ENCODE measurements at regions not wholly inside any gene's neighbourhood (a gene's known extent, or its start where the extent isn't known, plus 50 kb on each side); places are given as distances from the start of the nearest gene placed in this dataset.

DNA sequence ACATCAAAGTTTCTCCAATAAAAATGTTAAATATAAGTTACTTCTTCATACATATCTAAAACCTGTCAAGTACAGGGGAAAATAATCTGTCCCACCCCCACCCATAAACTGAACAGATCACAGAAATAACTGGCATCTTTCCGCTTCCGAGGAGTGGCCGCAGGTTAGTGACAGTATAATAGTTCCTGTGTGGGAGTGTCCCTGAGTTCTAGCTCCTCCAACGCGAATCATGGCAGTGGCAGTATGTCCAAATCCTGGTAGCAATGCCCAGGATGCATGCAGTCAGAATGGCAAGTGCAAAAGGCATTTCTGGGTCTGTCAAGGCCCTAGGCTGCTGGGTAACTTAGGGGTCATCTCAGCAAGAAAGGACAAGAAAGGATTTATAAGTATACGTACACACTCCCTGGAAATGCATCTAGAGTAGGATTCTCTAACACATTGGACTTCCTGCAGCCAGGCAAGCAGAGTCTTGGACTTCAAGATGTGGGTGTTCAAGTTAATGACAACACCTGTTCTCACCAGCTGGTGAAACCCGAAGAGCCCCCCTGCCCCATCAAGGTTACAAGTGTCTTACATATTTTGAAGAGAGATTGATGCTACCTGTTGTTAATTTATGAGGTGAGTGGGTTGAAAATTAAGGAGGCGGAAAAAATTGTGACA is 94.4 kb upstream of the COL1A2 start:
- Histone ChIP-seq H3K36me3 (no peaks in the 10 kb centered on the region), H3K9me3 (no peaks in the 10 kb centered on the region), H3K27me3 (no peaks in the 10 kb centered on the region), H3K4me1 (no peaks in the 10 kb centered on the region), H3K27ac (peak overlapping the region; percentile 52 to 65), H3K4me3 (no peak overlapping the region)
- TF ChIP-seq POLR2A (IDR thresholded peaks at IDR 0.05) = no peak
- TF ChIP-seq, protein P1, sequence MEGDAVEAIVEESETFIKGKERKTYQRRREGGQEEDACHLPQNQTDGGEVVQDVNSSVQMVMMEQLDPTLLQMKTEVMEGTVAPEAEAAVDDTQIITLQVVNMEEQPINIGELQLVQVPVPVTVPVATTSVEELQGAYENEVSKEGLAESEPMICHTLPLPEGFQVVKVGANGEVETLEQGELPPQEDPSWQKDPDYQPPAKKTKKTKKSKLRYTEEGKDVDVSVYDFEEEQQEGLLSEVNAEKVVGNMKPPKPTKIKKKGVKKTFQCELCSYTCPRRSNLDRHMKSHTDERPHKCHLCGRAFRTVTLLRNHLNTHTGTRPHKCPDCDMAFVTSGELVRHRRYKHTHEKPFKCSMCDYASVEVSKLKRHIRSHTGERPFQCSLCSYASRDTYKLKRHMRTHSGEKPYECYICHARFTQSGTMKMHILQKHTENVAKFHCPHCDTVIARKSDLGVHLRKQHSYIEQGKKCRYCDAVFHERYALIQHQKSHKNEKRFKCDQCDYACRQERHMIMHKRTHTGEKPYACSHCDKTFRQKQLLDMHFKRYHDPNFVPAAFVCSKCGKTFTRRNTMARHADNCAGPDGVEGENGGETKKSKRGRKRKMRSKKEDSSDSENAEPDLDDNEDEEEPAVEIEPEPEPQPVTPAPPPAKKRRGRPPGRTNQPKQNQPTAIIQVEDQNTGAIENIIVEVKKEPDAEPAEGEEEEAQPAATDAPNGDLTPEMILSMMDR (IDR thresholded peaks at IDR 0.05) = no peak
- TF ChIP-seq POLR2AphosphoS5 (IDR thresholded peaks at IDR 0.05) = no peak
- no peak for DNase-seq (ENCODE audit: low spot score in 2 of 2)
- intact Hi-C loops (cut with DNase I; ENCODE audit: low total_unique reads) = no loop called here

DNA sequence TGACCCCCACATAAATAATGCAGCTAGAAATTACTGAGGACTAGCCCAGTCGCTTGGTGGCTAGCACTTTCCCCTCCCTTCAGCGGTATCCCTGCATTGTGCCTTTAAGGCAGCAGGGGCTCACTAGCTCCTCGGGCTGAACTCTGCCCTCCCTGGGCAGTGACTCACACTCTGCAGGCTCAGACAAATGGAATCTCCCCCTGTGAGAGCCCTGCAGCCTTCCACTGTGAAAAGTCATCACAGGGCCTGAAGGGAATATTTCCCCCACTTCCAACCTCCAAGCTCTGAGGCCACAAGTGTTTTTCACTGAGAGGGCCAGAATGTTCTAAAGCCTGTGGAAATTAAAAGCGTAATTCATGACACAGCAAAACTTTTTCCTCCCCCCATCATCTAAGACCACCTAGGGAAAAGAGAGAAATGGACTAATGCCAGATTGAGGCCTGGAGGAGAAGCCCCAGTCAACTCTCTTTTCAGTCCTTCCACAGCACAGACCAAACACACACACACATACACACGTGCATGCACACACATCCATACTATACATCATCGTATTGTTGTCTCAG is 93.6 kb upstream of the COL1A2 start:
- H3K4me1 ChIP-seq = no peaks in the 10 kb centered on the region
- H3K9me3 ChIP-seq = no peaks in the 10 kb centered on the region
- DNase-seq (ENCODE audit: low spot score in 2 of 2) = no peak
- no peaks in the 10 kb centered on the region for H3K27me3 ChIP-seq
- intact Hi-C loops (cut with DNase I; ENCODE audit: low total_unique reads) = no loop called here
- TF ChIP-seq, protein P1 (IDR thresholded peaks at IDR 0.05) = no peak
- TF ChIP-seq POLR2A (IDR thresholded peaks at IDR 0.05) (no peak), POLR2AphosphoS5 (IDR thresholded peaks at IDR 0.05) (no peak)
- H3K4me3 ChIP-seq = no peak overlapping the region
- H3K27ac ChIP-seq = peak overlapping the region; percentile 52 to 81
- no peaks in the 10 kb centered on the region for H3K36me3 ChIP-seq

DNA sequence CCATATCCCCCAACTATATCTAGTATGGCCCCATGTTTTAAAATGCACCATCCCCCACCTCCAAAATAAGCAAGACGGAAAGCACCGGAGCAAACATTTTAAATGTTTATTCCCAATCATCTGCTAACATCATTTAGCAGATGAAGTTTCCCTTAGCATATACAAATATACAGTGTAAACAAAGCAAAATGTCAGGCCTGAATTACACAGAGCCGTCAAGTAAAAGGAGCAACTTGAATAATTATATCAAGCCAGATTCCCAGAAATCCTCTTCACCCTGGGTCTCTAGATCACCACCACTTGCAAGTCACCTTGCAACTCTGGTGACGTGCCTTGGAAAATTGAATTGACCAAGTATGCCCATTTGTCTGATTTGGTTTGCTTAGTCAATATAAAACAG is 91.6 kb upstream of the COL1A2 start:
- DNase-seq (ENCODE audit: low spot score in 2 of 2) = no peak
- H3K27ac ChIP-seq = peak overlapping the region in 1 of 2 donors; percentile 66
- no peaks in the 10 kb centered on the region for H3K27me3 ChIP-seq
- no peaks in the 10 kb centered on the region for H3K36me3 ChIP-seq
- H3K9me3 ChIP-seq = no peaks in the 10 kb centered on the region
- H3K4me3 ChIP-seq = no peak overlapping the region
- intact Hi-C loops (cut with DNase I; ENCODE audit: low total_unique reads) = no loop called here
- TF ChIP-seq POLR2AphosphoS5 (IDR thresholded peaks at IDR 0.05) (no peak), POLR2A (IDR thresholded peaks at IDR 0.05) (no peak)
- H3K4me1 ChIP-seq = no peaks in the 10 kb centered on the region

DNA sequence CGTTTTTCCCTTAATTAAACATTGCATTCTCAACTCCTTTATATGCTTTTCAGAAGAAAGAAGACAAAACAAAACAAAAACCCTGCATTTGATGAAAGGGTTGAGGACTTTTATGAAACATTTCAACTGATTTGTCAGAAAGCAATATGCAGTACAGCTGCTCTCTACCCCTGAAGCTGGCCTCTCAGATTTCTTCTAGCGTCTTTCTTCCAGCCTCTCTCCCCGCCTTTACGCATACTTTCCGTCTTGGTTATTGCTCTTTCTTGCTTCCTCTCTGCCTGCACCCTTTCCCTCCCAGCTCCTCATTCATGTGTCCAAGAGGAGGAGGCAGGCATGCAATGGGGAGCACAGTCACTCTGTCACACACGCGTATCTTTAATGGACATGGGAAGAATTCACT is 91.0 kb upstream of the COL1A2 start:
- no peaks in the 10 kb centered on the region for H3K36me3 ChIP-seq
- TF ChIP-seq, protein P1 (IDR thresholded peaks at IDR 0.05) = no peak
- no peak for TF ChIP-seq POLR2A (IDR thresholded peaks at IDR 0.05)
- TF ChIP-seq POLR2AphosphoS5 (IDR thresholded peaks at IDR 0.05) = no peak
- H3K4me1 ChIP-seq = no peaks in the 10 kb centered on the region
- H3K4me3 ChIP-seq = no peak overlapping the region
- H3K9me3 ChIP-seq = no peaks in the 10 kb centered on the region
- intact Hi-C loops (cut with DNase I; ENCODE audit: low total_unique reads) = no loop called here
- H3K27me3 ChIP-seq = no peaks in the 10 kb centered on the region
- DNase-seq (ENCODE audit: low spot score in 2 of 2) = no peak
- peak overlapping the region in 1 of 2 donors; percentile 19 for H3K27ac ChIP-seq

DNA sequence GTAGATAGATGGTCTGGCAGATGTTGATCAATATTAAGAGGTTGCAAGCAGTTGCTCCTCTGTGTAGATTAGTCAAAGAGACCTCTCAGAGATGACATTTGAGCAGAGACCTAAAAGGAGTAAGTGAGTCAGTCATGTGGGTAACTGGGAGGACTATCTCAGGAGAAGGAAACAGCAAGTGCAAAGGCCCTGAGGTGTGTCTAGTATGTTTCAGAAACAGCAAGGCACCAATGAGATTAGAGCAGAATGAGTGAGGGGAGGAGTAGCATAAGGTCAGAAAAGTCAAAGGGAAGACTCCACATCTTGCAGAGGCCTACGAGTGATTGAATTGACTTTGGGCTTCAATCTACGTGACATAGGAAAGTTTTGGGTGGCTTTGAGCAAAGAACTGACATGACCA is 89.8 kb upstream of the COL1A2 start:
- TF ChIP-seq POLR2A (IDR thresholded peaks at IDR 0.05) = no peak
- TF ChIP-seq, protein P1 (IDR thresholded peaks at IDR 0.05) = no peak
- Histone ChIP-seq H3K36me3 (no peaks in the 10 kb centered on the region), H3K27me3 (no peaks in the 10 kb centered on the region), H3K4me1 (no peaks in the 10 kb centered on the region), H3K27ac (peak overlapping the region in 1 of 2 donors; percentile 29), H3K9me3 (no peaks in the 10 kb centered on the region), H3K4me3 (no peak overlapping the region)
- DNase-seq (ENCODE audit: low spot score in 2 of 2) = no peak
- intact Hi-C loops (cut with DNase I; ENCODE audit: low total_unique reads) = loop anchor here (5.0 kb wide), 1 partner anchor 197 kb away; no protein-coding TSS in a partner anchor

Measured in breast epithelium (tissue), 4 donors.